NCI-H1436 treated with DMSO at 0.1 percent for 48 hours (cell line): ENCODE measurements at regions not wholly inside any gene's neighbourhood (a gene's known extent, or its start where the extent isn't known, plus 50 kb on each side); places are given as distances from the start of the nearest gene placed in this dataset.
"Not testable (repeated sequence)": the region's sequence is repeated elsewhere in the genome, so short reads cannot be mapped to it uniquely, and the experiment has no call there.

Experiments
- DNase-seq: peaks from one replicate; lab custom pipeline; 2025; lab: John Stamatoyannopoulos, UW

GRCh38 chr13:64186503-64187250, 2771.0 kb upstream of the PCDH20 start:
- DNase-seq: no peak

GRCh38 chr13:64186071-64186470, 2770.4 kb upstream of the PCDH20 start:
- no peak for DNase-seq

- no peak for DNase-seq
Measured at GRCh38 chr13:64180756-64181155, 2765.1 kb upstream of the PCDH20 start.

- no peak for DNase-seq
Measured at GRCh38 chr13:64165826-64166225, 2750.2 kb upstream of the PCDH20 start.

- DNase-seq: no peak
Measured at GRCh38 chr13:64164435-64164834, 2748.8 kb upstream of the PCDH20 start.

GRCh38 chr13:64160479-64160878, 2744.8 kb upstream of the PCDH20 start:
- no peak for DNase-seq

- DNase-seq: no peak
Measured at GRCh38 chr13:64158908-64159307, 2743.3 kb upstream of the PCDH20 start.

GRCh38 chr13:64154514-64154913, 2738.9 kb upstream of the PCDH20 start:
- DNase-seq: no peak

GRCh38 chr13:64130600-64130999, 2715.0 kb upstream of the PCDH20 start:
- DNase-seq: no peak

- no peak for DNase-seq
Measured at GRCh38 chr13:64130171-64130570, 2714.5 kb upstream of the PCDH20 start.

GRCh38 chr13:64127856-64128255, 2712.2 kb upstream of the PCDH20 start:
- DNase-seq: no peak

GRCh38 chr13:64127192-64127591, 2711.5 kb upstream of the PCDH20 start:
- DNase-seq: no peak

- not testable (repeated sequence) for DNase-seq
Measured at GRCh38 chr13:64121023-64121709, 2705.5 kb upstream of the PCDH20 start.

GRCh38 chr13:64099994-64100393, 2684.3 kb upstream of the PCDH20 start:
- no peak for DNase-seq

GRCh38 chr13:64090311-64090710, 2674.7 kb upstream of the PCDH20 start:
- DNase-seq: no peak

- DNase-seq: no peak
Measured at GRCh38 chr13:64088491-64088890, 2672.8 kb upstream of the PCDH20 start.

- DNase-seq: no peak
Measured at GRCh38 chr13:64087624-64088023, 2672.0 kb upstream of the PCDH20 start.

GRCh38 chr13:64083811-64084210, 2668.2 kb upstream of the PCDH20 start:
- DNase-seq: no peak

- DNase-seq: no peak
Measured at GRCh38 chr13:64083396-64083795, 2667.7 kb upstream of the PCDH20 start.

- no peak for DNase-seq
Measured at GRCh38 chr13:64078480-64078936, 2662.9 kb upstream of the PCDH20 start.

- DNase-seq: no peak
Measured at GRCh38 chr13:64078025-64078424, 2662.4 kb upstream of the PCDH20 start.

- DNase-seq: not testable (repeated sequence)
Measured at GRCh38 chr13:64077132-64077835, 2661.6 kb upstream of the PCDH20 start.
